ENCODE measurements at regions not wholly inside any gene's neighbourhood (a gene's known extent, or its start where the extent isn't known, plus 50 kb on each side); places are given as distances from the start of the nearest gene placed in this dataset.
"Not testable (repeated sequence)": the region's sequence is repeated elsewhere in the genome, so short reads cannot be mapped to it uniquely, and the experiment has no call there.

DNA sequence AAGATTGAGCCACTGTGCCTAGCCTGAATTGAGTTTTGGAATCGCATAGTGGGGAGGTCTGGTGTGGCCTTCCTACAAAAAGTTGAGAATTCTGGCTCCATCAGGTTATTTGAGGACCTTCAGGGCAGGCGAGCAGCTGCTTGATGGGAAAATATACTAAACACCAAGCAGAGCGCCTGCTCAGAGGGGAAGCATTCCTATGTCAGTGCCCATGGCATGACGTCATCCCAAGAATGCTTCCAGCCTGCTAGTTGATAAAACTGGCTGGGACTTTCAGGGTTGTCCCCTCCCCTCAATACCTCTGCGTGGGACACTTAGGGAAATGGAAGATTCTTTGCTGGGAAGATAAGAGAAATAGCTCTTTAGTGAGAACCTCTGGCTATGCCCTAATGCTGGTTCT is 174.9 kb upstream of the NBPF12 start:
- dilution Hi-C loops (cut with MboI; ENCODE audit: extremely low pct_ligation_motif_present, low sequenced_read_pairs); H3K4me3 ChIP-seq (replicated peaks in 1 of 3; ENCODE audit: insufficient read depth in 1 of 3, low read depth in 1 of 3, low read length in 3 of 3); H4K20me1 ChIP-seq (replicated peaks; ENCODE audit: control insufficient read depth, extremely low read depth, insufficient read depth, low read length); H3K27ac ChIP-seq (ENCODE audit: insufficient read depth, low read depth, low read length); H3K9me1 ChIP-seq (replicated peaks; ENCODE audit: control insufficient read depth, extremely low read depth, insufficient read depth, low read length); FAIRE-seq; H3K27me3 ChIP-seq (ENCODE audit: control insufficient read depth in 2 of 2, insufficient read depth in 2 of 2, low read length in 2 of 2); intact Hi-C loops (cut with micrococcal nuclease); DNase-seq (ENCODE audit: low read depth, low spot score); H2AFZ ChIP-seq (ENCODE audit: low read depth, low read length); POLR2A ChIA-PET; H3K4me2 ChIP-seq (ENCODE audit: insufficient read depth, low read length); H3K79me2 ChIP-seq (ENCODE audit: control insufficient read depth, insufficient read depth, low read length); H3K4me1 ChIP-seq (ENCODE audit: control insufficient read depth, extremely low read depth, insufficient read depth, low read length); CTCF ChIA-PET; H3K36me3 ChIP-seq (ENCODE audit: control insufficient read depth in 2 of 2, extremely low read depth in 1 of 2, insufficient read depth in 2 of 2, low read length in 2 of 2); BruUV-seq (replicated peaks); H3K9ac ChIP-seq (replicated peaks; ENCODE audit: extremely low read depth, insufficient read depth, low read length); H3K9me3 ChIP-seq (replicated peaks; ENCODE audit: control insufficient read depth, insufficient read depth, low read length): not testable (repeated sequence)

DNA sequence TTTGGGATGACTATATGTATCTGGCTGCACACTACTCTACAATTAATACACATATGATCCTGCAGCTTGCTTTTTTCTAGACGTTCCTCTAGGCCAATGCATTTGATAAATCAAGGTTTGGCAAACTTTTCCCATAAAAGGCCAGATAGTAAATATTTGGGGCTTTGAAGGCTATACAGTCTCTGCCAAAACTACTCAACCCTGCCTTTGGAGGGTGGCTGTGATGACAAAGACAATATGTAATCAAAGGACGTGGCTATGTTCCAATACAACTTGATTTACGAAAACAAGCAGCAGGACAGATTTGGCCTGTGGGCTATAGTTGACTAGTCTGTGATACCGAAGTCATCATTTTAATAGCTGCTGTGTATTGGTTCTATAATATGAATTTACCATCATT is 181.3 kb upstream of the NBPF12 start:
- DNase-seq (ENCODE audit: low read depth, low spot score); CTCF ChIA-PET; intact Hi-C loops (cut with micrococcal nuclease); H3K79me2 ChIP-seq (ENCODE audit: control insufficient read depth, insufficient read depth, low read length); H3K4me2 ChIP-seq (ENCODE audit: insufficient read depth, low read length); BruUV-seq (replicated peaks); dilution Hi-C loops (cut with MboI; ENCODE audit: extremely low pct_ligation_motif_present, low sequenced_read_pairs); H3K9ac ChIP-seq (replicated peaks; ENCODE audit: extremely low read depth, insufficient read depth, low read length); H3K27me3 ChIP-seq (ENCODE audit: control insufficient read depth in 2 of 2, insufficient read depth in 2 of 2, low read length in 2 of 2); H3K9me1 ChIP-seq (replicated peaks; ENCODE audit: control insufficient read depth, extremely low read depth, insufficient read depth, low read length); H4K20me1 ChIP-seq (replicated peaks; ENCODE audit: control insufficient read depth, extremely low read depth, insufficient read depth, low read length); H3K27ac ChIP-seq (ENCODE audit: insufficient read depth, low read depth, low read length); H3K36me3 ChIP-seq (ENCODE audit: control insufficient read depth in 2 of 2, extremely low read depth in 1 of 2, insufficient read depth in 2 of 2, low read length in 2 of 2); H3K4me1 ChIP-seq (ENCODE audit: control insufficient read depth, extremely low read depth, insufficient read depth, low read length); H3K4me3 ChIP-seq (replicated peaks in 1 of 3; ENCODE audit: insufficient read depth in 1 of 3, low read depth in 1 of 3, low read length in 3 of 3); H2AFZ ChIP-seq (ENCODE audit: low read depth, low read length); FAIRE-seq; POLR2A ChIA-PET; H3K9me3 ChIP-seq (replicated peaks; ENCODE audit: control insufficient read depth, insufficient read depth, low read length): not testable (repeated sequence)

DNA sequence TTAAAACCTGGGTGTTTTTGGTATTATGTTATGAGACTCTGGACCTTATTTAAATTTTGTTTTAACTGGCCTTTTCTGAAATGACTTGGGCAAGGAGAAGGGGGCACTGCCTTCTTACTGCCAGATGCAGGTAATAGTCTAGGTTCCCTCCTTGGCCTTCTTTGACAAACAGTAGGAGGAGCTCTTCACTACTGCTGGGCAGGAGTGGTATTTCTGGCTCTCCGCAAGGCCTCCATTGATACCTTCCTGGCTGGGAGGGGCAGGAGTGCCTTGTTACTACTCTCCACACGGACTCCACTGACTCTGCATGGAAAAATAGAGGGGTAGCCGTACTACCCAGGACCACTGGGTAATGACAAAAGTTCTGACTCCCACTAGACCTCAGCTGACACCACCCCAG is 189.4 kb upstream of the NBPF12 start:
- FAIRE-seq; H3K4me1 ChIP-seq (ENCODE audit: control insufficient read depth, extremely low read depth, insufficient read depth, low read length); H3K9me1 ChIP-seq (replicated peaks; ENCODE audit: control insufficient read depth, extremely low read depth, insufficient read depth, low read length); BruUV-seq (replicated peaks); H3K79me2 ChIP-seq (ENCODE audit: control insufficient read depth, insufficient read depth, low read length); dilution Hi-C loops (cut with MboI; ENCODE audit: extremely low pct_ligation_motif_present, low sequenced_read_pairs); intact Hi-C loops (cut with micrococcal nuclease); H4K20me1 ChIP-seq (replicated peaks; ENCODE audit: control insufficient read depth, extremely low read depth, insufficient read depth, low read length); H3K4me2 ChIP-seq (ENCODE audit: insufficient read depth, low read length); CTCF ChIA-PET; POLR2A ChIA-PET; H3K9ac ChIP-seq (replicated peaks; ENCODE audit: extremely low read depth, insufficient read depth, low read length); DNase-seq (ENCODE audit: low read depth, low spot score); H3K36me3 ChIP-seq (ENCODE audit: control insufficient read depth in 2 of 2, extremely low read depth in 1 of 2, insufficient read depth in 2 of 2, low read length in 2 of 2); H3K27ac ChIP-seq (ENCODE audit: insufficient read depth, low read depth, low read length); H3K4me3 ChIP-seq (replicated peaks in 1 of 3; ENCODE audit: insufficient read depth in 1 of 3, low read depth in 1 of 3, low read length in 3 of 3); H3K27me3 ChIP-seq (ENCODE audit: control insufficient read depth in 2 of 2, insufficient read depth in 2 of 2, low read length in 2 of 2); H2AFZ ChIP-seq (ENCODE audit: low read depth, low read length); H3K9me3 ChIP-seq (replicated peaks; ENCODE audit: control insufficient read depth, insufficient read depth, low read length): not testable (repeated sequence)

DNA sequence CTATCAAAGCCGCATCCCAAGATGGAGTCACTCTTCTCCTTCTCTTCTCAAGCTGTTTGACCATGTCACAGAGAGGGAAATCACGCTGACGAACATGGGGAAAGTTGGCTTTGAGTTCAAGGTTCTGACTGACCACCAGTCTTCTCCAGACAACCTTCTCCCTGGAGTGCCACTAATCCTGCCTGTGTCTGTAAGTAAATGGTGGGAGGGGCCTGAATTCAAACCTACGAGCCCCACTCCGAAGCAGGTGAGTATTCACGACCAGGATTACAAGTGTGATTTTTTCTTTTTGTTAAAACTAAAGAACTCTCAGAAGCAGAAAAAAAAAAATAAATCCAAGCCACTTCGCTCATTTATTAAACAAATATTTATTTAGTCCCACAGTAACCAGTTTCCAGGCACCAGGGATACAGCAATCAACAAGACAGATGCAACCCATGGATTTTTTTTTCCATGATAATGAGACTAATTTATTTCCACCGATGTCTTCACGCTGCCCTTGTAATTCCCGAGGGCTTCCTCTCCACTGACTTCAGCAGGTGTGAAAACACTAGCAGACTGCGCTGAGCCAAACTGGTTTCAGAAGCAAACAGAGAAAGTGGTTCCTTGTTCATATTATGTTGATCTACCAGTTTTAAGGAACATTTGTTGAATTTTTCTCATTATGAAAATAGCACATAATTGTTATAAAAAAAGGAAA is 206.0 kb upstream of the NBPF12 start:
- H2AFZ ChIP-seq (ENCODE audit: low read depth, low read length); intact Hi-C loops (cut with micrococcal nuclease); POLR2A ChIA-PET; H3K79me2 ChIP-seq (ENCODE audit: control insufficient read depth, insufficient read depth, low read length); CTCF ChIA-PET; FAIRE-seq; DNase-seq (ENCODE audit: low read depth, low spot score); H3K27me3 ChIP-seq (ENCODE audit: control insufficient read depth in 2 of 2, insufficient read depth in 2 of 2, low read length in 2 of 2); H3K9me3 ChIP-seq (replicated peaks; ENCODE audit: control insufficient read depth, insufficient read depth, low read length); H3K4me2 ChIP-seq (ENCODE audit: insufficient read depth, low read length); H3K36me3 ChIP-seq (ENCODE audit: control insufficient read depth in 2 of 2, extremely low read depth in 1 of 2, insufficient read depth in 2 of 2, low read length in 2 of 2); H4K20me1 ChIP-seq (replicated peaks; ENCODE audit: control insufficient read depth, extremely low read depth, insufficient read depth, low read length); H3K4me1 ChIP-seq (ENCODE audit: control insufficient read depth, extremely low read depth, insufficient read depth, low read length); H3K4me3 ChIP-seq (replicated peaks in 1 of 3; ENCODE audit: insufficient read depth in 1 of 3, low read depth in 1 of 3, low read length in 3 of 3); BruUV-seq (replicated peaks); H3K9ac ChIP-seq (replicated peaks; ENCODE audit: extremely low read depth, insufficient read depth, low read length); H3K9me1 ChIP-seq (replicated peaks; ENCODE audit: control insufficient read depth, extremely low read depth, insufficient read depth, low read length); H3K27ac ChIP-seq (ENCODE audit: insufficient read depth, low read depth, low read length); dilution Hi-C loops (cut with MboI; ENCODE audit: extremely low pct_ligation_motif_present, low sequenced_read_pairs): not testable (repeated sequence)
